HEK293T (cell line): ENCODE measurements at regions not wholly inside any gene's neighbourhood (a gene's known extent, or its start where the extent isn't known, plus 50 kb on each side); places are given as distances from the start of the nearest gene placed in this dataset.

Experiments used
- ARNT ChIP-seq: fragments of 450-650 bp; IDR thresholded peaks from 2 replicates; pipeline ENCODE4 v1.6.1; 2017; ENCODE audit warnings: mild to moderate bottlenecking
- BHLHE40 ChIP-seq: fragments of 450-650 bp; IDR thresholded peaks from 2 replicates; pipeline ENCODE4 v1.6.1; 2016; ENCODE audit warnings: mild to moderate bottlenecking, moderate library complexity, borderline replicate concordance
- CTBP1 ChIP-seq: fragments of 450-650 bp; IDR thresholded peaks from 2 replicates; pipeline ENCODE4 v1.6.1; 2016; ENCODE audit warnings: borderline replicate concordance
- ELF4 ChIP-seq: fragments of 450-650 bp; IDR thresholded peaks from 2 replicates; pipeline ENCODE4 v1.6.1; 2017; ENCODE audit warnings: antibody characterized with exemption
- FOXK2 ChIP-seq: fragments of 450-650 bp; IDR thresholded peaks from 2 replicates; pipeline ENCODE4 v1.6.1; 2016; ENCODE audit warnings: mild to moderate bottlenecking
- FOXM1 ChIP-seq: fragments of 450-650 bp; IDR thresholded peaks from 2 replicates; pipeline ENCODE4 v1.6.1; 2017; ENCODE audit warnings: mild to moderate bottlenecking, borderline replicate concordance
- HDGF ChIP-seq: fragments of 450-650 bp; IDR thresholded peaks from 2 replicates; pipeline ENCODE4 v1.6.1; 2017; ENCODE audit warnings: antibody characterized with exemption, borderline replicate concordance
- LEF1 ChIP-seq: fragments of 450-650 bp; IDR thresholded peaks from 2 replicates; pipeline ENCODE4 v1.6.1; 2017; ENCODE audit warnings: mild to moderate bottlenecking, borderline replicate concordance
- PKNOX1 ChIP-seq: fragments of 450-650 bp; IDR thresholded peaks from 2 replicates; pipeline ENCODE4 v1.6.1; 2016
- SP1 ChIP-seq: fragments of 450-650 bp; IDR thresholded peaks from 2 replicates; pipeline ENCODE4 v1.6.1; 2017
- SUZ12 ChIP-seq: fragments of 450-650 bp; IDR thresholded peaks from 2 replicates; pipeline ENCODE4 v1.6.1; 2016; ENCODE audit warnings: mild to moderate bottlenecking
- TARDBP ChIP-seq: fragments of 450-650 bp; IDR thresholded peaks from 2 replicates; pipeline ENCODE4 v1.6.1; 2016
- ZNF384 ChIP-seq: fragments of 450-650 bp; IDR thresholded peaks from 2 replicates; pipeline ENCODE4 v1.6.1; 2016

- TF ChIP-seq PKNOX1 (no peak), FOXK2 (no peak), FOXM1 (no peak), SUZ12 (no peak), HDGF (no peak), ELF4 (no peak), ZNF384 (no peak), SP1 (no peak), BHLHE40 (no peak), TARDBP (no peak), ARNT (no peak), LEF1 (no peak), CTBP1 (no peak)
Observed at GRCh38 chr16:51666821-51667220, 515.8 kb upstream of the SALL1 start.
